ENCODE measurements at regions not wholly inside any gene's neighbourhood (a gene's known extent, or its start where the extent isn't known, plus 50 kb on each side); places are given as distances from the start of the nearest gene placed in this dataset.

DNA sequence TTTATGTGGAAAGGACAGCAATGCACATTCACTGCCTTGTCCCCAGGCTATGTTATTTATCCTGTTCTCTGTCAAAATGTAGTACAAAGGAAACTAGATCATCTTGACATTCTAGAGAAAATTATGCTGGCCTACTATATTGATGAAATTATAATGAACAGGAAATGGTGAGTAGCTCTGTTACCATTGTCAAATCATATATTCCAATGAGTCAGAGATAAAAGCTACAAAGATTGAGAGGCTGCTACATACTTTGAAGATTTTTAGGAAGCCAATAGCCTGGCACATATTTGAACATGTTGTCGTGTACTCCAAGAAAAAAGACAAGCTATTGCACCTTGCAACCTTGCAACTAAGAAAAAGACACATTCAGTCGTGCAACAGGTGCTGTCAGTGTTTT is 52.7 kb upstream of the TET2 start:
- POLR2A ChIA-PET (ENCODE audit: low non-redundant PET) = no interaction called here
- CTCF ChIA-PET = no interaction called here
- DNase-seq (ENCODE audit: low spot score) = peak; percentile 24

More for the DNA sequence above, 52.7 kb upstream of the TET2 start:
- Histone ChIP-seq H3K36me3 (ENCODE audit: insufficient read depth, low read length, poor library complexity, severe bottlenecking) (no peaks in the 10 kb centered on the region), H3K27me3 (replicated peaks; ENCODE audit: insufficient read depth, low read depth, low read length, poor library complexity) (no peaks in the 10 kb centered on the region), H3K4me1 (ENCODE audit: insufficient read depth, low read length, poor library complexity, severe bottlenecking) (peaks cover 6% of the 10 kb centered on the region), H3K9me3 (ENCODE audit: low read depth, low read length, poor library complexity, severe bottlenecking) (peaks cover 9% of the 10 kb centered on the region), H3K27ac (ENCODE audit: low read depth, low read length, poor library complexity, severe bottlenecking) (no peak overlapping the region), H3K4me3 (ENCODE audit: low read depth, low read length, poor library complexity, severe bottlenecking) (no peak overlapping the region)
- intact Hi-C loops (cut with micrococcal nuclease; ENCODE audit: unreplicated experiment) = no loop called here
- BruUV-seq (replicated peaks) = no TSS peak
- TF ChIP-seq, protein P1, sequence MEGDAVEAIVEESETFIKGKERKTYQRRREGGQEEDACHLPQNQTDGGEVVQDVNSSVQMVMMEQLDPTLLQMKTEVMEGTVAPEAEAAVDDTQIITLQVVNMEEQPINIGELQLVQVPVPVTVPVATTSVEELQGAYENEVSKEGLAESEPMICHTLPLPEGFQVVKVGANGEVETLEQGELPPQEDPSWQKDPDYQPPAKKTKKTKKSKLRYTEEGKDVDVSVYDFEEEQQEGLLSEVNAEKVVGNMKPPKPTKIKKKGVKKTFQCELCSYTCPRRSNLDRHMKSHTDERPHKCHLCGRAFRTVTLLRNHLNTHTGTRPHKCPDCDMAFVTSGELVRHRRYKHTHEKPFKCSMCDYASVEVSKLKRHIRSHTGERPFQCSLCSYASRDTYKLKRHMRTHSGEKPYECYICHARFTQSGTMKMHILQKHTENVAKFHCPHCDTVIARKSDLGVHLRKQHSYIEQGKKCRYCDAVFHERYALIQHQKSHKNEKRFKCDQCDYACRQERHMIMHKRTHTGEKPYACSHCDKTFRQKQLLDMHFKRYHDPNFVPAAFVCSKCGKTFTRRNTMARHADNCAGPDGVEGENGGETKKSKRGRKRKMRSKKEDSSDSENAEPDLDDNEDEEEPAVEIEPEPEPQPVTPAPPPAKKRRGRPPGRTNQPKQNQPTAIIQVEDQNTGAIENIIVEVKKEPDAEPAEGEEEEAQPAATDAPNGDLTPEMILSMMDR (conservative IDR thresholded peaks at IDR 0.05; ENCODE audit: low read depth, low read length) = no peak
- no peak for TF ChIP-seq EZH2 (IDR thresholded peaks at IDR 0.05; ENCODE audit: borderline replicate concordance, low read depth, low read length, poor library complexity, severe bottlenecking)
